HL-60 (cell line): ENCODE measurements at regions not wholly inside any gene's neighbourhood (a gene's known extent, or its start where the extent isn't known, plus 50 kb on each side); places are given as distances from the start of the nearest gene placed in this dataset.

ENCODE experiments used
- DNase-seq, 2 experiments: peaks; one replicate each; pipeline ENCODE4 v3.0.0-alpha.2; 2010 to 2020; ENCODE audit warnings: low read depth in 1 of 2, low spot score in 1 of 2
- H3K27ac ChIP-seq: fragments of 250-450 bp; sonication (Bioruptor Pico); replicated peaks from 2 replicates; pipeline ENCODE4 v1.5.1; 2020; ENCODE audit warnings: mild to moderate bottlenecking, moderate library complexity
- H3K27me3 ChIP-seq: fragments of 250-450 bp; sonication (Bioruptor Pico); 2 replicates; pipeline ENCODE4 v1.5.1; 2021; ENCODE audit warnings: mild to moderate bottlenecking, moderate library complexity; ENCODE audit not compliant: insufficient read depth, poor library complexity, severe bottlenecking
- H3K4me3 ChIP-seq: replicated peaks from 2 replicates; pipeline ENCODE4 v1.5.1; 2011; ENCODE audit warnings: mild to moderate bottlenecking, control low read depth, low read length; ENCODE audit not compliant: insufficient read depth
- CTCF ChIP-seq: IDR thresholded peaks from one replicate; pipeline ENCODE4 v1.5.1; 2011; ENCODE audit warnings: low read length, control low read depth, inconsistent platforms; ENCODE audit not compliant: insufficient read depth
- GABPA ChIP-seq: IDR thresholded peaks from 2 replicates; pipeline ENCODE4 v1.6.1; 2012; ENCODE audit warnings: low read depth
- POLR2AphosphoS5 ChIP-seq: IDR thresholded peaks from 2 replicates; pipeline ENCODE4 v1.6.1; 2012; ENCODE audit warnings: low read depth
- REST ChIP-seq: IDR thresholded peaks from 2 replicates; pipeline ENCODE4 v1.6.1; 2012; ENCODE audit warnings: low read depth; ENCODE audit not compliant: insufficient replicate concordance
- SPI1 ChIP-seq: IDR thresholded peaks from 2 replicates; pipeline ENCODE4 v1.6.1; 2012; ENCODE audit warnings: low read depth, mild to moderate bottlenecking, borderline replicate concordance

GRCh38 chr2:192275632-192276031 lies 80.9 kb upstream of the TMEFF2 start:
- Histone ChIP-seq H3K4me3 (no peak overlapping the region), H3K27me3 (no peaks in the 10 kb centered on the region), H3K27ac (no peak overlapping the region)
- TF ChIP-seq SPI1 (no peak), GABPA (no peak), REST (no peak)
- DNase-seq = no peak

GRCh38 chr2:192267484-192267883 lies 72.8 kb upstream of the TMEFF2 start:
- TF ChIP-seq CTCF (no peak), POLR2AphosphoS5 (no peak), REST (no peak), SPI1 (no peak), GABPA (no peak)
- no peaks in the 10 kb centered on the region for H3K27me3 ChIP-seq
- no peak overlapping the region for H3K27ac ChIP-seq
- DNase-seq = no peak
- H3K4me3 ChIP-seq = no peak overlapping the region

GRCh38 chr2:192265751-192266150 lies 71.0 kb upstream of the TMEFF2 start:
- TF ChIP-seq GABPA (no peak), POLR2AphosphoS5 (no peak), SPI1 (no peak), CTCF (no peak), REST (no peak)
- no peak overlapping the region for H3K27ac ChIP-seq
- no peaks in the 10 kb centered on the region for H3K27me3 ChIP-seq
- no peak overlapping the region for H3K4me3 ChIP-seq
- DNase-seq = no peak

- H3K4me3 ChIP-seq = no peak overlapping the region
- no peak overlapping the region for H3K27ac ChIP-seq
- H3K27me3 ChIP-seq = no peaks in the 10 kb centered on the region
- TF ChIP-seq REST = no peak
- no peak for TF ChIP-seq GABPA
- no peak for TF ChIP-seq POLR2AphosphoS5
- no peak for TF ChIP-seq CTCF
- TF ChIP-seq SPI1 = no peak
- DNase-seq = no peak
These were observed 59.7 kb upstream of the TMEFF2 start for GRCh38 chr2:192254444-192254843.
